ENCODE measurements at regions not wholly inside any gene's neighbourhood (a gene's known extent, or its start where the extent isn't known, plus 50 kb on each side); places are given as distances from the start of the nearest gene placed in this dataset.
A peak's percentile ranks its signal among the peaks of the same experiment; 100 is the strongest.

DNA sequence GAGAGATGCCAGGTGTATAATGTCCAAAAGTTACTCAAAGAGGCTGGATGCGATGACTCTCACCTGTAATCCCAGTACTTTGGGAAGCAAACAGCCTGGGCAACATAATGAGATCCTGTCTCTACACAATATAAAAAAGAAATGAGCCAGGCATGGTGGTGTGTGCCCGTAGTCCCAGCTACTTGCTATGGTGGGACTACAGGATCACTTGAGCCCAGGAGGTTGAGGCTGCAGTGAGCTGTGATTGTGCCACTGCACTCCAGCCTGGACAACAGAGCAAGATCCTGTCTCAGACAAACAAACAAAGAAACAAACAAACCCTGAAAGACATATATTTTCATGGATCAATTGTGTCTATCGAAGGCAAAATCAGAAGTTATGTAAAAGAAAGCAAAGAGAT, 54.3 kb upstream of the CYP2B6 start (continued):
- no peak for TF ChIP-seq ZBTB33 (IDR thresholded peaks at IDR 0.05; ENCODE audit: extremely low read depth, insufficient replicate concordance, low read length)
- no peak for TF ChIP-seq POLR2A (IDR thresholded peaks at IDR 0.05; ENCODE audit: borderline replicate concordance, extremely low read depth, insufficient read depth, insufficient read length)
- no peak for TF ChIP-seq FOSL1 (IDR thresholded peaks at IDR 0.05; ENCODE audit: low read depth)
- no peak for TF ChIP-seq POLR2AphosphoS5 (IDR thresholded peaks at IDR 0.05; ENCODE audit: low read depth, low read length)
- TF ChIP-seq MAX (IDR thresholded peaks at IDR 0.05): no peak
- no peak for TF ChIP-seq JUND (IDR thresholded peaks at IDR 0.05)
- TF ChIP-seq EGR1 (IDR thresholded peaks at IDR 0.05; ENCODE audit: low read depth): no peak
- TF ChIP-seq SRF (IDR thresholded peaks at IDR 0.05; ENCODE audit: low read depth): no peak
- TF ChIP-seq TCF7L2 (IDR thresholded peaks at IDR 0.05; ENCODE audit: borderline replicate concordance, extremely low read depth, insufficient read depth, insufficient read length): no peak

DNA sequence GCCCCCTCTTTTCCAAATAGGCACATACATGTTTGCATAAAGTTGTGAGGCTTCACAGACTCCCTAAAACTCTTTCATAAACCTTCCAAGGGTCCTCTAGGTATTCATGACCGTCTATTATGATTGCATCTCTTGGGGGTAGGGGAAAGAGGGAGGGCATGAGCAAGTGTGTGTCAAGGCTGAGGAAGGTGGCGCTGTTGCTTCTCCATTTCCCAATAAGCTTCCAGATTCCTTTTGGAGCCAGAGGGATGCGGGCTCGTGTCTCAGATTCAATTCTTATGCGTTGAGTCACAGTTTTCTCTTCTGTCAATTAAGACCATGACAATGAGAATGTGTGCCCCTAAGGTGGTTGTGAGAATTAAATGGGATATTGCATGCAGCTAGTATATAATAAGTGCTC, 51.0 kb upstream of the CYP2A7 start:
- intact Hi-C loops (cut with micrococcal nuclease): no loop called here
- TF ChIP-seq, protein P1, sequence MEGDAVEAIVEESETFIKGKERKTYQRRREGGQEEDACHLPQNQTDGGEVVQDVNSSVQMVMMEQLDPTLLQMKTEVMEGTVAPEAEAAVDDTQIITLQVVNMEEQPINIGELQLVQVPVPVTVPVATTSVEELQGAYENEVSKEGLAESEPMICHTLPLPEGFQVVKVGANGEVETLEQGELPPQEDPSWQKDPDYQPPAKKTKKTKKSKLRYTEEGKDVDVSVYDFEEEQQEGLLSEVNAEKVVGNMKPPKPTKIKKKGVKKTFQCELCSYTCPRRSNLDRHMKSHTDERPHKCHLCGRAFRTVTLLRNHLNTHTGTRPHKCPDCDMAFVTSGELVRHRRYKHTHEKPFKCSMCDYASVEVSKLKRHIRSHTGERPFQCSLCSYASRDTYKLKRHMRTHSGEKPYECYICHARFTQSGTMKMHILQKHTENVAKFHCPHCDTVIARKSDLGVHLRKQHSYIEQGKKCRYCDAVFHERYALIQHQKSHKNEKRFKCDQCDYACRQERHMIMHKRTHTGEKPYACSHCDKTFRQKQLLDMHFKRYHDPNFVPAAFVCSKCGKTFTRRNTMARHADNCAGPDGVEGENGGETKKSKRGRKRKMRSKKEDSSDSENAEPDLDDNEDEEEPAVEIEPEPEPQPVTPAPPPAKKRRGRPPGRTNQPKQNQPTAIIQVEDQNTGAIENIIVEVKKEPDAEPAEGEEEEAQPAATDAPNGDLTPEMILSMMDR (IDR thresholded peaks at IDR 0.05 in 2 of 3, conservative IDR thresholded peaks at IDR 0.05 in 1 of 3; ENCODE audit: borderline replicate concordance in 1 of 3, insufficient read depth in 1 of 3, low read depth in 2 of 3, low read length in 2 of 3): peak; percentile 32 to 61 (median 52); a peak in 4 of 6 replicates
- TF ChIP-seq RAD21 (IDR thresholded peaks at IDR 0.05; ENCODE audit: low read depth): peak; percentile 50
- TF ChIP-seq FOSL1 (IDR thresholded peaks at IDR 0.05; ENCODE audit: low read depth): no peak
- Histone ChIP-seq H3K4me2 (ENCODE audit: low read length) (no peak overlapping the region), H4K20me1 (ENCODE audit: insufficient read depth) (no peaks in the 10 kb centered on the region), H3K36me3 (ENCODE audit: control insufficient read depth in 1 of 2, insufficient read depth in 2 of 2, low read length in 2 of 2) (no peaks in the 10 kb centered on the region), H2AFZ (ENCODE audit: low read depth, low read length, poor library complexity, severe bottlenecking) (no peak overlapping the region), H3K9ac (ENCODE audit: low read length) (no peak overlapping the region), H3K27ac (ENCODE audit: low read depth, low read length) (no peak overlapping the region), H3K9me3 (ENCODE audit: control insufficient read depth in 1 of 2, insufficient read depth in 1 of 2, low read depth in 1 of 2, low read length in 2 of 2) (no peaks in the 10 kb centered on the region), H3K9me2 (ENCODE audit: insufficient read depth) (no peaks in the 10 kb centered on the region), H3K4me1 (ENCODE audit: control insufficient read depth in 1 of 2, insufficient read depth in 2 of 2, low read length in 2 of 2) (no peaks in the 10 kb centered on the region; a peak in 1 of 4 replicates), H3K27me3 (ENCODE audit: insufficient read depth, low read length) (peaks cover 74% of the 10 kb centered on the region), H3K4me3 (replicated peaks in 1 of 2; ENCODE audit: low read depth in 1 of 2, low read length in 2 of 2) (no peak overlapping the region), H3K79me2 (ENCODE audit: insufficient read depth, low read length) (no peaks in the 10 kb centered on the region)
- ATAC-seq: peak; percentile 88
- RAD21 ChIA-PET (ENCODE audit: low non-redundant PET in 1 of 2, low total read pairs in 2 of 2, uncharacterized antibody in 2 of 2, unreplicated experiment in 2 of 2): no interaction called here
- POLR2A ChIA-PET: no interaction called here
- BruUV-seq (replicated peaks): no TSS peak
- no peak for DNase-seq (ENCODE audit: low read depth, low spot score)
- CTCF ChIA-PET: interaction anchor here (1.2 to 1.3 kb wide), 2 partner anchors 68 to 329 kb away, joined by 3 read pairs; no protein-coding TSS in a partner anchor

All from HCT116 (cell line).